RWPE2 (cell line): ENCODE measurements at regions not wholly inside any gene's neighbourhood (a gene's known extent, or its start where the extent isn't known, plus 50 kb on each side); places are given as distances from the start of the nearest gene placed in this dataset.
"Not testable (repeated sequence)": the region's sequence is repeated elsewhere in the genome, so short reads cannot be mapped to it uniquely, and the experiment has no call there.

Experiments
- ATAC-seq: fragments of 200-7000 bp; cut with Tn5 transposase; 3 replicates; pipeline ENCODE4 v1.9.1; 2021; ENCODE audit warnings: low read depth
- DNase-seq: peaks from one replicate; pipeline ENCODE4 v3.0.0-alpha.2; 2020; ENCODE audit warnings: low spot score
- H3K27ac ChIP-seq: fragments of 450-650 bp; 2 replicates; pipeline ENCODE4 v1.5.1; 2017; ENCODE audit warnings: mild to moderate bottlenecking; ENCODE audit not compliant: poor library complexity, severe bottlenecking
- H3K27me3 ChIP-seq: fragments of 250-450 bp; sonication (Bioruptor Pico); 2 replicates; pipeline ENCODE4 v1.5.1; 2021; ENCODE audit warnings: mild to moderate bottlenecking, moderate library complexity; ENCODE audit not compliant: insufficient read depth, poor library complexity, severe bottlenecking
- H3K36me3 ChIP-seq: fragments of 250-450 bp; sonication (Bioruptor Pico); 2 replicates; pipeline ENCODE4 v1.5.1; 2020; ENCODE audit warnings: low read depth, mild to moderate bottlenecking, moderate library complexity
- H3K4me1 ChIP-seq: fragments of 250-450 bp; sonication (Bioruptor Pico); 2 replicates; pipeline ENCODE4 v1.5.1; 2021; ENCODE audit warnings: mild to moderate bottlenecking, moderate library complexity; ENCODE audit not compliant: insufficient read depth, poor library complexity, severe bottlenecking
- H3K4me3 ChIP-seq: fragments of 250-450 bp; sonication (Bioruptor Pico); 2 replicates; pipeline ENCODE4 v1.5.1; 2021; ENCODE audit warnings: mild to moderate bottlenecking, moderate library complexity; ENCODE audit not compliant: severe bottlenecking
- H3K9me3 ChIP-seq: fragments of 250-450 bp; sonication (Bioruptor Pico); 2 replicates; pipeline ENCODE4 v1.5.1; 2021; ENCODE audit warnings: mild to moderate bottlenecking, moderate library complexity; ENCODE audit not compliant: severe bottlenecking

- not testable (repeated sequence) for H3K36me3 ChIP-seq, H3K4me1 ChIP-seq, H3K4me3 ChIP-seq
These were observed 1834.2 kb downstream of the FOXD4L5 start for GRCh38 chr9:63450836-63451235.

GRCh38 chr9:63425123-63425522, 1859.9 kb downstream of the FOXD4L5 start:
- H3K27me3 ChIP-seq, ATAC-seq, H3K27ac ChIP-seq, H3K36me3 ChIP-seq, DNase-seq, H3K4me1 ChIP-seq, H3K9me3 ChIP-seq, H3K4me3 ChIP-seq: not testable (repeated sequence)

More at GRCh38 chr9:63450836-63451235, 1834.2 kb downstream of the FOXD4L5 start:
- H3K27me3 ChIP-seq, ATAC-seq, H3K27ac ChIP-seq, H3K9me3 ChIP-seq, DNase-seq: not testable (repeated sequence)

- DNase-seq, H3K36me3 ChIP-seq, H3K27ac ChIP-seq, ATAC-seq, H3K27me3 ChIP-seq, H3K4me3 ChIP-seq, H3K9me3 ChIP-seq, H3K4me1 ChIP-seq: not testable (repeated sequence)
These were observed 1894.1 kb downstream of the FOXD4L5 start for GRCh38 chr9:63390897-63391296.

- H3K27me3 ChIP-seq, H3K4me1 ChIP-seq, ATAC-seq, DNase-seq, H3K27ac ChIP-seq, H3K4me3 ChIP-seq, H3K9me3 ChIP-seq, H3K36me3 ChIP-seq: not testable (repeated sequence)
These were observed 1899.5 kb downstream of the FOXD4L5 start for GRCh38 chr9:63385479-63385878.

GRCh38 chr9:63379864-63380263, 1905.1 kb downstream of the FOXD4L5 start:
- H3K4me1 ChIP-seq, H3K27ac ChIP-seq, H3K36me3 ChIP-seq, H3K9me3 ChIP-seq, H3K27me3 ChIP-seq, H3K4me3 ChIP-seq, ATAC-seq: not testable (repeated sequence)
- DNase-seq, result peak; percentile 12

GRCh38 chr9:63354219-63354618, 1930.8 kb downstream of the FOXD4L5 start:
- H3K27me3 ChIP-seq, H3K4me1 ChIP-seq, H3K27ac ChIP-seq, ATAC-seq, H3K9me3 ChIP-seq, DNase-seq, H3K36me3 ChIP-seq, H3K4me3 ChIP-seq: not testable (repeated sequence)

- H3K36me3 ChIP-seq, H3K4me3 ChIP-seq, ATAC-seq, H3K27me3 ChIP-seq, DNase-seq, H3K4me1 ChIP-seq, H3K9me3 ChIP-seq: not testable (repeated sequence)
- peak overlapping the region; percentile 74 for H3K27ac ChIP-seq
These were observed 1937.7 kb downstream of the FOXD4L5 start for GRCh38 chr9:63347347-63347746.

- H3K9me3 ChIP-seq, H3K4me1 ChIP-seq, H3K4me3 ChIP-seq, ATAC-seq, H3K36me3 ChIP-seq, H3K27me3 ChIP-seq: not testable (repeated sequence)
- peak overlapping the region; percentile 74 for H3K27ac ChIP-seq
- DNase-seq, result peak; percentile 92
These were observed 1938.5 kb downstream of the FOXD4L5 start for GRCh38 chr9:63346310-63347048.

GRCh38 chr9:63344408-63344807, 1940.6 kb downstream of the FOXD4L5 start:
- H3K27me3 ChIP-seq, H3K36me3 ChIP-seq, DNase-seq, H3K4me3 ChIP-seq, H3K4me1 ChIP-seq, ATAC-seq, H3K9me3 ChIP-seq, H3K27ac ChIP-seq: not testable (repeated sequence)

GRCh38 chr9:63342528-63342927, 1942.5 kb downstream of the FOXD4L5 start:
- DNase-seq, ATAC-seq, H3K4me3 ChIP-seq, H3K36me3 ChIP-seq, H3K27me3 ChIP-seq, H3K4me1 ChIP-seq, H3K9me3 ChIP-seq: not testable (repeated sequence)
- H3K27ac ChIP-seq, result peak overlapping the region; percentile 26

GRCh38 chr9:63337899-63338604, 1947.0 kb downstream of the FOXD4L5 start:
- ATAC-seq, H3K4me3 ChIP-seq, H3K27me3 ChIP-seq, H3K36me3 ChIP-seq, H3K4me1 ChIP-seq, H3K9me3 ChIP-seq: not testable (repeated sequence)
- peak overlapping the region; percentile 62 for H3K27ac ChIP-seq
- peak; percentile 90 for DNase-seq
